ENCODE measurements at regions not wholly inside any gene's neighbourhood (a gene's known extent, or its start where the extent isn't known, plus 50 kb on each side); places are given as distances from the start of the nearest gene placed in this dataset.

GRCh38 chr11:81990659-81991443 lies 742.8 kb downstream of the FAM181B start:
- FAIRE-seq (no peak), DNase-seq (ENCODE audit: low read depth) (no peak)
- H3K4me3 ChIP-seq (ENCODE audit: low read depth, low read length), result no peak overlapping the region
- TF ChIP-seq CTCF (IDR thresholded peaks at IDR 0.05; ENCODE audit: insufficient read depth, low read length, severe bottlenecking), result no peak
- H3K27me3 ChIP-seq (ENCODE audit: control insufficient read depth, insufficient read depth, low read length), result no peaks in the 10 kb centered on the region
- no peaks in the 10 kb centered on the region for H3K36me3 ChIP-seq (ENCODE audit: control insufficient read depth, insufficient read depth, low read length)

GRCh38 chr11:81989093-81989492 lies 744.6 kb downstream of the FAM181B start:
- Histone ChIP-seq H3K4me3 (ENCODE audit: low read depth, low read length) (no peak overlapping the region), H3K27me3 (ENCODE audit: control insufficient read depth, insufficient read depth, low read length) (no peaks in the 10 kb centered on the region), H3K36me3 (ENCODE audit: control insufficient read depth, insufficient read depth, low read length) (no peaks in the 10 kb centered on the region)
- TF ChIP-seq CTCF (IDR thresholded peaks at IDR 0.05; ENCODE audit: insufficient read depth, low read length, severe bottlenecking), result no peak
- peak; percentile 77 for DNase-seq (ENCODE audit: low read depth)
- no peak for FAIRE-seq

- TF ChIP-seq CTCF (IDR thresholded peaks at IDR 0.05; ENCODE audit: insufficient read depth, low read length, severe bottlenecking), result no peak
- no peaks in the 10 kb centered on the region for H3K27me3 ChIP-seq (ENCODE audit: control insufficient read depth, insufficient read depth, low read length)
- no peaks in the 10 kb centered on the region for H3K36me3 ChIP-seq (ENCODE audit: control insufficient read depth, insufficient read depth, low read length)
- DNase-seq (ENCODE audit: low read depth) (peak; percentile 89), FAIRE-seq (peak; percentile 32)
- H3K4me3 ChIP-seq (ENCODE audit: low read depth, low read length), result no peak overlapping the region
Observed at GRCh38 chr11:81987829-81988472, 745.7 kb downstream of the FAM181B start.

GRCh38 chr11:81986556-81987161 lies 747.0 kb downstream of the FAM181B start:
- Histone ChIP-seq H3K4me3 (ENCODE audit: low read depth, low read length) (no peak overlapping the region), H3K36me3 (ENCODE audit: control insufficient read depth, insufficient read depth, low read length) (no peaks in the 10 kb centered on the region), H3K27me3 (ENCODE audit: control insufficient read depth, insufficient read depth, low read length) (no peaks in the 10 kb centered on the region)
- no peak for TF ChIP-seq CTCF (IDR thresholded peaks at IDR 0.05; ENCODE audit: insufficient read depth, low read length, severe bottlenecking)
- DNase-seq (ENCODE audit: low read depth), result no peak
- FAIRE-seq, result no peak

- no peak for FAIRE-seq
- H3K36me3 ChIP-seq (ENCODE audit: control insufficient read depth, insufficient read depth, low read length), result no peaks in the 10 kb centered on the region
- H3K4me3 ChIP-seq (ENCODE audit: low read depth, low read length), result no peak overlapping the region
- DNase-seq (ENCODE audit: low read depth), result no peak
- TF ChIP-seq CTCF (IDR thresholded peaks at IDR 0.05; ENCODE audit: insufficient read depth, low read length, severe bottlenecking), result no peak
- H3K27me3 ChIP-seq (ENCODE audit: control insufficient read depth, insufficient read depth, low read length), result no peaks in the 10 kb centered on the region
Observed at GRCh38 chr11:81979448-81979847, 754.2 kb downstream of the FAM181B start.
